Fibroblast of skin of left biceps (primary cell): ENCODE measurements at regions not wholly inside any gene's neighbourhood (a gene's known extent, or its start where the extent isn't known, plus 50 kb on each side); places are given as distances from the start of the nearest gene placed in this dataset.

Experiments used
- DNase-seq, 2 experiments: peaks; one replicate each; pipeline ENCODE4 v3.0.0-alpha.2; 2013; ENCODE audit warnings: low read depth in 2 of 2

DNA sequence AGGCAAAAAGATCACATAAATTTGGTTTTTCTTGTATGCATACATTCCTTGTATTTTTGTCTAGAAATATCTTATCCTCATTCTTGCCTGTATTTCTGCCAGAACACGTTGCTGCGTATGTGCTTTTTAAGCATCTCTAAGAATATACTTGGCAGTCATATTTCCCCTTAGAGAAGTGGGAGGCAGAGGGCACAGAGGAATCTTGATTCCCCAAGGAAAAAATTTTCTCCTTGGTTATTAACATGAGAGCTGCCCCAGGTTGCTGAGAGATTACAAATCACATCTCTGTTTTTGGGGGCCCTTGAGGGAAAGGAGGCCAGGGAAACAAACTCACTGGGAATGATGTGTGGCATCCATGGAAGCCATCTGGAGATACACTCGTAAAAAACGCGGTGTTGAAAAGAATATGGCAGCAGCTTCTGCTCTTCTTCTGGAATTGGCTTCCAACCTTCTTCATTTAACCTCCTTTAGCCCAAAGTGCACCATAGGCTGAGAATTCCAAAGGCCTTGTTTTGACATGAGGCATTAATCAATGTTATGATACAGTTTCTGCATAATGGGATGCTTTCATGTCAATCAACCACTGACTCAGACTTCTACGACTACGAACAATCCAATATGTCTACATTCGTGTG lies 684.3 kb upstream of the SORCS1 start:
- DNase-seq: no peak

DNA sequence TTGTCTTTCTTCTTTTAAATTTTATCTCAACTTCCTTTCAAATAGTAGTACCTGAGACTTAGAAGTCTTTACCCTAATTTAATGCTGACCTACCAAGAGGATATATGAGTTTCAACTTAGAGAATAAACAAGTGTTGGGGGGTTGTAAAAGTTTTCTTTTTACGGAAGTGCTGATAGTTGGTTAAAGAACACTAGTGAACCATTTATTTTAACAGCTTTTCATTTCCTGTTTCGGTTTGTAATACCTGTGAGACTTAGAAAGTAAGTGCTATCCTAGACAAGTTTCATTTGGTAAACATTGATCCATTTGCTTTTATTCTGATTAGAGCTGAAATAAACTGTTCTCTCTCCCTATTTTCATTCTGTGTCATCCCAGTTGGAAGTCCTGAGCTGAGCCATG lies 683.1 kb upstream of the SORCS1 start:
- DNase-seq: no peak

DNA sequence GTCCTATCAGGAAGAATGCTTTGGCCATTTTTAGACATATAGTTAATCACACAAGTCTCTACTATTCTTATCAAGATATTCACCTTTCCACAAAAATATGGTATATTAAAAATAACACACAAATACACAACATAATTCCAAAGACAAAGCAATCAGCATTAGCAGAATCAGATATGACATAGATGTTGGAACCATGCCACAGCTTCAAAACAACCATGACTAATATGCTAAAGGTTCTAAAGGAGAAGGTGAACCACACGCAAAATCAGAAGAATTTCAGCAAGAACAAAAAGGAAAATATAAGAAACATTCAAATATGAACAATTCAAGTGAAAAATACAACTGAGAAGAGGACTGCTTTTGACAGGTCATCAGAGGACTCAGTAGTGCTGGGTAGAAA lies 670.2 kb upstream of the SORCS1 start:
- DNase-seq: no peak

DNA sequence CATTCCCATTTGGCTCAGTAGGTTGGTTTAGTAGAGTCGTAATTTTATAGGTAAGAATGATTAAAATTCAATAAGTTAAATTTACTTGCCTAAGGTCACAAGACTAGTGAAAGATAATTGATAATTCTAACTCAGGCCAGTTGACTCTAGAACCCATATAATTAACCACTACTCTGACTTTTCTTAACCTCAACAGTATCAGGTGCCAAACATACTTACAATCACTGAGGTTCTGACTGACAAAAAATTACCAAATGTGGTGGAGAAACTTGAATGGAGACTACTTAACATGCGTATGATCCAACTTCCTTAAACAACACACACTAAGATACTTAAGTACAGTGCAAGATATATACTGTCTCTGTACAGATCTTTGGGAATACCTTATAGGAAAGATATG lies 667.3 kb upstream of the SORCS1 start:
- no peak for DNase-seq

DNA sequence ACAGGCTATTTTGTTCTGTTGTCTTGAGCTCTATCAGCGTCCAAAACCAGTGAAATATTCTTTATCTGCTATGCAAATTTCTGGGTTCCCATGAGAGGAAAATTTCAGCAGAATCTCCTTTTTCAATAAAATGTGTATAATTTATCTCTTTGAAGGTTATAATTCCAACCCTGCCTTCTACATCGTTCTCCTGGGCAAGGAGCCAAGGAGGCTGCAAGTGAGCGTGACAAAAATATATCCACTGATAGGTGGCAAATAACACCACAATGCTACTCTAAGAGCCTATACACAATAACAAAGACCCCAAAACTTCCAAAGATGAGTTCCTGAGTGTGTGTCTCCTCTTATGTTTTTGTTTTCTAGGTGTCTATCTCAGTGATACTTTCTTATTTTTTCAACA lies 664.7 kb upstream of the SORCS1 start:
- no peak for DNase-seq

DNA sequence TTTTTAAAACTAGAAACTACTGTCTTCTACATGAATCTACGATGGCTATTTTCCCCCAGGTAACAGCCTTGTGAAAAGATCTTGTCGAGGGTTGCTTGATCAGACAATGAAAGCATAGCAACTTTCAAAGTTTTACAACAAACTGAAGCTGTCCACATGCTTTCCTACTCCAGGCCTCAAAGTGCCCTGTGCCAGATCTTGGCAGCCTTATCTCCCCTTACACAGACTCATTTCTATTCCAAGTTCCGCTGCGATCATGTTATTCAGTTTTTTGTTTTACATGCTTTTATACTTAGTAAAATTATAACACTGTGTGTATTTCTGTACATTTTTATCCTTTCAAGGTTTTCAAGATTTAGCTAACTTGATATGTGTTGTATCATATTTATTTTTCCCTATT lies 661.7 kb upstream of the SORCS1 start:
- no peak for DNase-seq

DNA sequence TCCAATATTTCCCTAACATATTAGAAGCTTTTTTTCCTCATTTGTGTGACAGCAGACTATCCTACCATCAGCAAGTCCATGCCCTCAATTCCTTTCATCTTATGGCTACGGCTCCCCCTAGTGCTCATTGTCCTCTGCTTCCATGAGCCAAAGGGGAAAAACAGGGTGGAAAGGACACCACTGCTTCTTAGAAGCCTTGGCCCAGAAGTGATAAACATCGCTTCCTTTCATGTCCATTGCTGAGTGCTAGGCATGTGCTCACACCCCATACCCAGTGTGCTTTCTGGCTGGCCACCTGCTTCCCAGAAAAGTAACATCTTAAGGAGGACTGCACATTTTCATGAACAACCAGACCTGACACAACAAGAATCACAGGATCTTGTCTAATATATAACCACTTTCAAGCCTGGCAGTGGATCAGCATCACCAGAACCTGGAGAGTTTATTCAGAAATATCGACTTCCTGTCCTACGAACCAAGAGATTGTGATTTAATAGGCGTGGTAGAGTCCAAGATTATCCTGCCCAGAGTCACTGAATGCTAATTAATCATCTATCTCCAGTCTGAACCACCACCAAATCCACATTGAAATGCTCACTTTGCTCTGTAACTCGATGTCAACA lies 650.5 kb upstream of the SORCS1 start:
- peak; percentile 8 to 17 for DNase-seq

DNA sequence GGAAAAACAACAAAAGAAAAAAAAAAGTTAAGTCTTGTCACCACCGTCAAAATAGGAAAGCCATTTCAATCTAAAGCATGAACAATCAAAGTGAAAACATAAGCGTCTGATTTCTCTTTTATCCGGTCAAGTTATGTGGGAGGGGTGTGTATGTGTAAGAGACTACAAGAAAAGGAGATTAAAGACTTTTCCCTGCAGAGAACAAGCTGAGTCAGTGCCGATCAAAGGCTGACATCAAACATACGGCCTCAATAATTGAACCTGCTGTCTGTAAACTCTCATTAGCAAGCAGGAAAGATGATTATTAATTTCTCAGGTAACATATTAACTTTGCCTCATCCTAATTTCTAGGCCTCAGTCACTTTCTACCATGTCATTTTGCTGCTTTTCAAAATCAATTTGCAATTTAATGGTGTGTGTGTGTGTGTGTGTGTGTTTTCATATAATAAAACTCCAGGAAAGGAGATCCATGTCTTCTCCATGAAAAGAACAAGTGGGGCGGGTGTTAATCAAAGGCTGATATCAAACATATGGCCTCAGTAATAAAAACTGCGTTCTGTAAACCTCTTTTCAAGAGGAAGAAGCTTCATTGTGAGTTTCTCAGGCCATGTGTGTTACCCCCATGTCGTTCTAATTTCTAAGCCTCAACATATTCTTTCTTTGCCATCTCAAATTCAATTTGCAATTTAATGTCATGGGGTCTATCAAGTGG lies 649.1 kb upstream of the SORCS1 start:
- DNase-seq: no peak

DNA sequence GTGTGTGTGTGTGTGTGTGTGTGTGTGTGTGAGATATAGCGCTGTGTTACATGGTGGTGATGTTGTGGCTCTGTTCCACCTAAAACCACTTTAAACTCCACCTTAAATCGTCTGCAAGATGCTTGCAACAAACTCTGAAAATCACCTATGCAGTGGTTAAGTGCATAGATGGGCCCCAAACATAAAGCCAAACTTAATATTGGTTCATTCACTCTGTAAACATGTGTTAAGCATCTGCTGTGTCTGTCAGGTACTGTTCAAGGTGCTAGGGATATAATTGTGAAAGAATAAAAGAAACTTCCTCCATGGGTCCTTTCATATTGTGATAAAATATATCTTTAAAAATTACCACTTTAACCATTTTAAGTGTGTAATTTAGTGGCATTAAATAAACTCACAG lies 645.4 kb upstream of the SORCS1 start:
- no peak for DNase-seq

DNA sequence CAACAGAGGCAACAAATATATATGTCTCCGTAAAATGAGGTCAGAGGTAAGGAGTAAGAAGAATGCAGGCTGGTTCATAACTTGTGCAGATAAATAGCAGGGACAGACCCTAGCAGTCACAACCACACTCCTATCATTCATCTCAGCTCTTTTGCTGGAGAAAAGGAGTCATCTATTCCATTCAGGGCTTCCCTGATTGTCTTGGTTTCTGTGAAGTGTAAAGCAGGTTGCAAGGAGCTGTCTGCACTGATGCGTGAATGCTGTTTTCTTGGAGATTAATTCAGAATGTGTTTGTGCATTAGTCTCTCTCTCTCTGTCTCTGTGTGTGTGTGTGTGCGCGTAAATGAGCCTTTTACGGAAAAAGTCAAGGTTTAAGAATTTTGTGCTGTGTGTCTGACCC lies 643.3 kb upstream of the SORCS1 start:
- DNase-seq: no peak

DNA sequence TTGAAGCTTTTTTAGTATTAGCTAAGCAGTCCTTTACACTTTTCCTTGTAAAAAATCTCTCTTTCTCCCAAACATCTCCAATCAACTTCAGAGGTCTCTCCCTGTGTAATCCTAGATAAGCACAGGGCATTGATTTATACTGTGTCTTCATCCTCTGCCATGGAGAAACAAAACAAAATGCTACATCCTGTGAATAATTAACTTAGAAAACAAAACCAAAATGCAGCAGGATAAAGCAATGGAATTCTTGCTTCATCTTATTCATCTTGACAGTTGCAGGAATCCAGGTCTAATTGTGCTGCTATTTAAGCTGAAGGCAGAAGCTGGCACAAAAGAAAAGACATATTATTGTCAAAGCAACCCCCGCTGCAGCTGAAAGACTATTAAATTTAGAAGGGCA lies 641.5 kb upstream of the SORCS1 start:
- DNase-seq: no peak

DNA sequence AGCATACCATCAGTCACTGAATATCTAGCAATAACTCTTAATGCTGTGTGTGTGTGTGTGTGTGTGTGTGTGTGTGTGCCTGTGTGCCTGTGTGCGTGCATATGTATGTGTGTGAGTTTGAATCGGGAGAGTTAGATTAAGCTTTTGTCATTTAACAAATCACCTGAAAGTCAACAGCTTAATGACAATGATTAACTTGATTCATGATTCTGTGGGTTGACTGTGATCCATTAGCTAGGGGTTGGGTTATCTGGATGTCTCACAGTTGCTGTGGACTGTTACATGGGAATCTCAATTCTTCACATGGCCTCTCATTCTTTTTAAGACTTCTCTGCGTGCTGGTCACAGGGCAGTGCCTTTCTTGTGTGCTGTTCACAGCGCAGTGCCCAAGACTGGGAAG lies 639.0 kb upstream of the SORCS1 start:
- no peak for DNase-seq

DNA sequence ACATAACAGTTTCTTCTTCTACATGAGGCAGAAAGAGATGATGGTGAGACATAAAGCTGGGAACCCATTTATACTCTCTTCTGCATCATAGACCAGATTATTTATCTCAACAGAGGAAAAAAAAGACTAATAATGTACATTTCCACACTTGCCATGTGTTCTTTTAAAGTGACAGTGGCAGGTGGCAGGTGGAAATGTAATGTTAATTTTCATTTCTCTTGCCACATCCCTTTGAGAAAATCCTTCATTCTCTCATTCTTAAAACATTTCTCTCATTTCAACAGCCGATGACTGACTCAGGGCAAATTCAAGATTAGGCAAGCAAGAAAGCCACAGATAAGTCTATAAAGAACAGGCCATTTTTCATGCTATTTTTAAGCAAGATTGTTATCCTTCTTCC lies 635.6 kb upstream of the SORCS1 start:
- DNase-seq: no peak

DNA sequence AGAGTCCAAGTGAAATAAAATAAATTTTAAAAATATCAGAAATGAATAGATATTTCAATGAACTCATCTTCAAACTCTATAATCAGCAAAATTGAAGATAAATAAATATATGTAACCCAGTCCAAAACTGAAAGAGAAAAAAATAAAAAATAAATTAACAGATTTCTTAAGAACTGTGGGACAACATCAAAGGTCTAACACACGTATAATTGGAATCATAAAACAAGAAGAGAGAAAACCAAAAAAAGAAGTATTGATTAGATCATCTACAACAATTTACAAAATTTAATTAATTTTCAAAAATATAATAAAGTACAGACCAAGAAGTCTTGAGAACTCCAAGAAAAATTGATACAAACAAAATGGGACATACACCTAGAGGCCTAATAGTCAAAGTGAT lies 625.8 kb upstream of the SORCS1 start:
- DNase-seq: no peak

DNA sequence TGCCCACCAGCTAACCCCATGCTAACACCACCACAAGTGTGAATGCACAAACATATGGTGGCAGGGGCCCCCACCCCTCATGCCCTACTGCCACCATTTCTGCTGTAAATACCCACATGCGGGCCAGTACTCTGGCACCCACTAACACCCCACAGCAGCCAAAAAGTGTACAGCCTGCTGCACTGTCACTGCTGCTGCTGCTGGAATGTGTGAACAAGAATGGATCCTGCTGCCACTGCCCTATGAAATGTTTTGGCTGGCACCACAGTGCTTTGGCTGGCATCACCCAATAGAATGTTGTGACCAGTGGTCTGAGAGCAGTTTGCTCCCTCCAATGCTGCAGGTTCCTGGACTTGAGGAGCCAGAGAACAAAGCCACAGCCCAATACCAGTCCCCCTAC lies 606.6 kb upstream of the SORCS1 start:
- no peak for DNase-seq

DNA sequence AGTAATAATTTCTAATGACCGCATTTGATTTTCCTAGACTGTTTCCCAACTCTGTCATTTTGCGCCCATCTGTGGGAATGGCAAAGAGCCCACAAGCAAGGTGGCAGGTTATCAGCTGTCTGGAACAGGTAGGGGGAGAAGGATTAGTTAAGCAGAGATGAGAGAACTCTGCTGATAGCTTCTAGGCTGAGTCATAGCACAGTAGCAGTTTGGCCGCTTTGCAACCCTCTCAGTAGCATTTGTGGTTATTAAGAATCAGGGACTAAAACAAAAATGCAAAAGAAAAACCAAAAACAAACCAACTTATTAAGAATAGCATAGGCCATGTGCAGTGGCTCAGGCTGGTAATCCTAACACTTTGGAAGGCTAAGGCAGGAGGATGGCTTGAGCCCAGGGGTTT lies 602.7 kb upstream of the SORCS1 start:
- no peak for DNase-seq

DNA sequence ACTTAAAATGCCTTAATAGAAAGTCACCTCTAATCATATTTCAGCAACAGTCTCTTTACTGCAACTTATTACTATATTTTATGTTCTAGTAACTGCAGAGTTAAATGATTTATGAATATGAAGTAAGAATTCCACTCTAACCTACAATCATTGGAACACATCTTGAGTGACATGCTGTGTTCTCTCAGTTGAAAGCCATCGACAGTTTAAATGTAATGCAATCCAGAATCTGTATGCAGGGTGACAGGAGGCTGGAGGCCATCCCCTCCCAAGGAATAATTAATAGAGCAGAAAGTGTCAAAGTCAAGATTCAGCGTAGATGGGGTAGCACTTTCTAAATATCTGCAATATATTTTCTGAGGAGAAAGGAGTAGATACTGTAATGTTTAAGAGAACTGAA lies 590.3 kb upstream of the SORCS1 start:
- DNase-seq: no peak

DNA sequence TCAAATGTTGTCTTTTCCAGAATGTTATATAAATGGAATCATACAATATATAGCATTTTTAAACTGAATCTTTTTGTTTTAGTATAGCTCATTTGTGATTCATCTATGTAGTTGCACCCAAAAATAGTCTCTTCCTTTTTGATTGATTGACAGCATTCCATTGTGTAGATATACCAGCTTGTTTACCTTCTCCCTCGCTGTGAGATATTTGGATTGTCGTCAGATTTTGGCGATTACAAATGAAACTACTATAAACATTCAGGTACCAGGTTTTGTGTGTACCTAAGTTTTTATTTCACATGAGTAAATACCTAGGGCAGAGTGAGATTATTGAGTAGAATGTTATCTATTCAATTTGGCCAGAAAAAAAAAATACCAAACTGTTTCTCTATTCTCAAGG lies 584.7 kb upstream of the SORCS1 start:
- DNase-seq: no peak

DNA sequence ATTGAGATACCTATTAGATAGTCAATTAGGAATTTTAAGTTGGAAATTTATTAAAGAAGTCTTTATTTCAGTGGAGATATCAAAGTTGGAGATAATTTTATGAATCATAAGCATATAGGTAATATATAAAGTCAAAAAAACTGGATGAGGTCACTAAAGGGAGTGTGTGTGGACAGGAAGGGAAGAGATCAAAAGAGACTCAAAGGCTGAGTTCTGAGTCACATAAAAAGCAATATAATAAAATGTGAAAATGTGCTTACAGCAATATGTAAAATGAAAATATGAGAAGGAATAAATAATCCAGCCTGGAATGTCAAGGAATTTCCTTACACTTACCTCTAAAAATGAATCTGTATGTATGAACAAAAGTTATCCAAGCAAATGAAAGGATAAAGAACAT lies 583.3 kb upstream of the SORCS1 start:
- DNase-seq: no peak

DNA sequence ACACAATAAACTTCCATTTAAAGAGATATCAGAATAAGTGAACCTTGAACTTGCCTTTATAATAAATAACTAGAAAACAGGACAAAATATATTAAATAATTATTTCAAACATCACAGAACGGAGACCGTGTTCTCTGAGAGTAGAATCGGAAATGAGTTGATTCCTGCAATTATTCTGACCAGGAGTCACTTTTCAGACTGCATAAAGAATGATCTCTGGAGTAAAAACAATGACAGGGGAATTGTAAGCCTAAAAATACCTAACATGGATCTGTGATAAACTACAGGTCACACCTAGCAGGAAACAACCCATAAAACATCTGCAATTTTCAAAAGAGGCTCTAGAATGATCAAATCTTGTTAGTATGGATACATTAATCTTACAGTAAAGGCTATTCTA lies 577.5 kb upstream of the SORCS1 start:
- no peak for DNase-seq

DNA sequence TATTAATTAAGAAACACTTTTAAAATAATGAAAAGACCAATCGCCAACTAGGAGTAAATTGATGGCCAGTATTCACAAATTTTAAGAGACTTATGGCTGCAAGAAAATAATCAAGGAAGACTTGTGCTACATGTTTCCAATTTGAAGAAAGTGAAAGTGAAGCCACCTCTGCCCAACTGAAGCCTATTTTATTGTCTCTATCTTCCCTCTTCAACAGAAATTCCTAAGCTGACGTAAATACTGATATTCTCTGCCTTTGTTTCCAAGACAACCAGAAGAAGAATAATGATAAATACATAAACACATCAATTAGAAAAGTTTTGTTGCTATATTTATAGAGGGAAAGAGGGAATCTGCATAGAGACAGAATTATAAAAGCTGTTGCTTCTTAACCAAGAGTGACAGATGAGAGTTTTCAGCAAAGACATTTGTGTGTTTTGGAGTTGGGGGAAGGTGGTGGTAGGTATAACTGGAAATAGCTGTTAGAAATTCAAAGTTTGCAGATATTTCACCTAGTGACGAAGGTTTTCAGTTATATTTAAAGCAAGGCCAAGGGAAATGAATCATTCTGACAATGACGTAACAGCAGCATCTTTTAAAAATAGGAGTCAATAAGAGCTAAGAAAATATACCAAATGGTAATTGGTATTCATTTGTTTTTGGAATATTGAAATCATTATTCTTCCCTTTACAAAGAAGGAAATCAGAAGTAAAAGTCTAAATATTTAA lies 576.6 kb upstream of the SORCS1 start:
- no peak for DNase-seq

DNA sequence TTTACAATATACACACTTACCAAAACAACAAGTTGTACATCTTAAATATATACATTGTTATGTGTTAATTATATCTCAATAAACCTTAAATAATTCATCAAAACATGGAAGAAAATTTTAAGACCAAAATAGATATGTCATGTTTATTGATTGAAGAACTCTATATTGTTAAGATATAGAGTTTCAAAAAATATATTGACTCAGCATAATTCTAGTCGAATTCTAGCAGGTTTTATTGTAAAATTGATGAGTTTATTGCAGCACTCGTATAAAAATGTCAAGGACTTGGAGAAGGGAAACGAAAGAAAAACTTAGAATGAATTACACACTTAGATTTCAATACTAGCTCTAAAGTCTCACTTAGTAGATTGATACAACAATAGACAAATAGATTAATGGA lies 575.4 kb upstream of the SORCS1 start:
- no peak for DNase-seq
